Activated T-cell treated with anti-CD3 and anti-CD28 coated beads, Interleukin-2, amount 50 U/mL, for 24 hours (primary cell): ENCODE measurements at regions not wholly inside any gene's neighbourhood (a gene's known extent, or its start where the extent isn't known, plus 50 kb on each side); places are given as distances from the start of the nearest gene placed in this dataset.

ENCODE experiments used
- DNase-seq: peaks from one replicate; pipeline ENCODE4 v3.0.0-alpha.2; 2020
- H3K27ac Mint-ChIP-seq: 2 replicates; pipeline ENCODE4 v1.8.0; 2020; ENCODE audit warnings: mild to moderate bottlenecking, mixed read lengths
- H3K27me3 Mint-ChIP-seq: 2 replicates; pipeline ENCODE4 v1.8.0; 2020; ENCODE audit warnings: mixed read lengths
- H3K36me3 Mint-ChIP-seq: 2 replicates; pipeline ENCODE4 v1.8.0; 2020; ENCODE audit warnings: low read depth, mixed read lengths
- H3K4me1 Mint-ChIP-seq: 2 replicates; pipeline ENCODE4 v1.8.0; 2020; ENCODE audit warnings: low read depth, mixed read lengths
- H3K4me3 Mint-ChIP-seq: 2 replicates; pipeline ENCODE4 v1.8.0; 2020; ENCODE audit warnings: mild to moderate bottlenecking, moderate library complexity, mixed read lengths
- H3K9me3 Mint-ChIP-seq: 2 replicates; pipeline ENCODE4 v1.8.0; 2020; ENCODE audit warnings: mixed read lengths

DNA sequence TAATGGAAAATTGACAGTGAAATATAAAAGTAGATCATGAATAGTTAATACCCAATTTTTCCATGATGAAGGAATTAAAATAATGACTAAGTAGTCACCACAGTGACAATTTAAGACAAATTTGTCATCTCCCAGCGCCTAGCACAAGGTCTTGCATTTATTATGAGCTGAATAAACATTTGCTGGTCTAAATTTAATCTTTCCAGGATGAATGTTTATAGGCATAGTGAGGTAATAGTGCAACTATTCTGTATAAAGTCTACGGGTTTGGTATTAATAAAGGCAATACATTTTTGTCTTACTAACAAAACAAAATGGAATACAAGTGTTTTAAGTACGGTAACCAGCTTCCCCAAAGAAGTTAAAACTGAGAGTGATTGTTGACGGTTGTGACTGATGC is 209.3 kb downstream of the CD47 start:
- Mint-ChIP-seq H3K4me1 (peaks cover 9% of the 10 kb centered on the region), H3K4me3 (no peak overlapping the region), H3K36me3 (no peaks in the 10 kb centered on the region), H3K27ac (no peak overlapping the region), H3K27me3 (no peaks in the 10 kb centered on the region), H3K9me3 (no peaks in the 10 kb centered on the region)
- no peak for DNase-seq

DNA sequence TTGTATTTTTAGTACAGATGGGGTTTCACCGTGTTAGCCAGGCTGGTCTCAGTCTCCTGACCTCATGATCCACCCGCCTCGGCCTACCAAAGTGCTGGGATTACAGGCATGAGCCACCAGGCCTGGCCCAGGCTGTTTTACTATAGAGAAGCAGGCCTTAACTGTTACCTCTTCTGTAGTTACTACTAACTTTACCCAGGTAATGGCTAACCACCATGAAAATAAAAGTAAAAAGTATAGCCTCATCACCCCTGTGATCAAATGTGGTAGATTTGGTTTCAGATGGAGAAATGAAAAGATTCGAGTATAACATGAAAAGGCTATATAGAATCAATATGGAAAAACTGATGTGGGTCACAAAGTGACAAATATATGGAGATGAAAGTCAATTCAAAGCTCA is 210.1 kb downstream of the CD47 start:
- Mint-ChIP-seq H3K4me1 (peaks cover 9% of the 10 kb centered on the region), H3K27ac (no peak overlapping the region), H3K27me3 (no peaks in the 10 kb centered on the region), H3K36me3 (no peaks in the 10 kb centered on the region), H3K9me3 (no peaks in the 10 kb centered on the region), H3K4me3 (no peak overlapping the region)
- DNase-seq: no peak

DNA sequence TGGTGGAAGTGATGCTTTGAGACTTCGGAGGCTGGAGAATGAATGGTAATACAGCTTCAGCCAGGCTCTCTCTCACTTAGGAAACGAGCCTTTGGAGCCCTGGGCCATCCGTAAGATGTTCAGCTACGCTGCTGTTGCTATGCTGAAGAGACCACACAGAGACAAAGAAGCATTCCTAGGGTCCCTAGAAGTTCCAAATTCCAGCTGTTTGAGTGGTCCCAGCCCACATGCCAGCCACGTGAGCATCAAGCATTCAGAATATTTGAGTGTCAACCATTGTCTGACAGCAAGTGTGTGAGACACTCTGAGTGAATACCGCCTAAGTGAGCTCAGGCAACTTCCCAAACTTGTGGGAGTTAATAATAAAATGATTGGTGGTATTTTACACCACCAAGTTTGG is 212.9 kb downstream of the CD47 start:
- H3K27ac Mint-ChIP-seq: no peak overlapping the region
- H3K4me3 Mint-ChIP-seq: no peak overlapping the region
- no peaks in the 10 kb centered on the region for H3K9me3 Mint-ChIP-seq
- H3K27me3 Mint-ChIP-seq: no peaks in the 10 kb centered on the region
- DNase-seq: no peak
- no peaks in the 10 kb centered on the region for H3K36me3 Mint-ChIP-seq
- H3K4me1 Mint-ChIP-seq: peaks cover 9% of the 10 kb centered on the region

DNA sequence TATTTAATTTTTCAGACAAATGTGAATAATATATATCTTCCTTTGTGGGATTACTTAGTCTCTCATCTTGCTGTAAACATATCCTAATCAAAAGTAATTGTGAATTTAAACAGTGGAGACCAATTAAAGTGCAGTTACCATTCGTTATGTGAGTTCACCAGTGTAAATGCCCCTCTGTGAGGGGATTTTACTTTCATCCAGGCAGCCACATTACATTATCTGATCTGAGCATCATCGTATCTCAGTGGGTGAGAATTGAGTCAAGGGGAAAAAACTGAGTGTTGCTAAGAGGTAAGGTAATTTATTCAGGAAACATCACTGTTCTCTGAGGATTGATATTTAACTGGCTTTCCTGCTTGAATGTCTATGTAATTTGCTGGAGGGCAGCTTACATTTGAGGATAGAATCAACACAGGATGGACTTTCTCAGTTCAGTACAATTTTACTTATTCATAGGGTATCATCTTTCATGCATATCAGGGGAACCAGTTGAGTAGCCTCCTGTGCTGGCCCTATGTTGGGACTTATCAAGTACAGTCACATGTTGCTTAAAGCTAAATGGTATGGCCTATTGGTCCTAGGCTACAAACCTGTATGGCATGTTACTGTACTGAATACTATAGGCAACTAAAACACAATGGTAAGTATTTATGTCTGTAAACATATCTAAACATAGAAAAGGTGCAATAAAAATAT is 219.7 kb downstream of the CD47 start:
- Mint-ChIP-seq H3K27ac (peak overlapping the region; percentile 56), H3K27me3 (peaks cover 23% of the 10 kb centered on the region), H3K4me3 (no peak overlapping the region), H3K9me3 (peaks cover 2% of the 10 kb centered on the region), H3K4me1 (peaks cover 18% of the 10 kb centered on the region), H3K36me3 (no peaks in the 10 kb centered on the region)
- DNase-seq: no peak

DNA sequence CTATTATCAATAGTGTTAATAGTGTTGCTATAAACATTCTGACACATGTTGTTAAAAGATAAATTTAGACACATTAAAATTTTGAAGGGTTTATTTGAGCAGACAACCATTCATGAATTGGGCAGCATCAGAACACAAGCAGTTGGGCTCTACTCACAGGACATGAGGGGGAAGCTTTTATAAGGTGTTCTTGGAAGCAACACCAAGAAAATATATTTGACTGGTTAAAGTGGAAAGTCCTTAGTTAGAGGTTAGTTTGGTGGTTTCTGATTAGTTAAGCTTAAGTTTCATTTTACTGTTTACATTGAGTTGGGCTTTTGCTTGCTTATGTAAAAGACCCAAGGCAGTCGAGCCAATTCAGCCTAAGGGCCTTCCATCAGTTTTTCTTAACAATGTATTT is 220.7 kb downstream of the CD47 start:
- Mint-ChIP-seq H3K27ac (no peak overlapping the region), H3K4me1 (peaks cover 18% of the 10 kb centered on the region), H3K27me3 (peaks cover 26% of the 10 kb centered on the region), H3K9me3 (peaks cover 2% of the 10 kb centered on the region), H3K4me3 (no peak overlapping the region), H3K36me3 (no peaks in the 10 kb centered on the region)
- DNase-seq: no peak

DNA sequence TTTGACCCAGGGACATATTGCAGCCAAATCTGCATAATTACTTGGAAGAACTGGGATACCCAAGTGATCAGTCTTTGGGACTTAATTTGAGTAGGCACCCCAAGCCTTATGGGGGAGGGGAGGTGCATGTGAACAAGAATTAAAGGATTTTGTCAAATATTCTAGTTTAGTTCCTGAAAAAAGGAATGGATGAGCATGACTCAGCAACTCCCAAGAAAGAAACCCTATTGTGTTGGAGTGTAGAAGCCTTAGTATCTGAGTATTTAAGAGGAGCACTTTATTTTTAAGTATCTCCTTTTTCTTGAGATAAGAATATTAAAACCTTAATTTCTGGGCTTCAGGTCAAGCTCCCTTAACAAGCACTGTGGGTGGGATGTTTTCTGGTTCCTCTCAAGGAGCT is 222.4 kb downstream of the CD47 start:
- H3K27me3 Mint-ChIP-seq: peaks cover 26% of the 10 kb centered on the region
- H3K9me3 Mint-ChIP-seq: peaks cover 2% of the 10 kb centered on the region
- DNase-seq: no peak
- peaks cover 18% of the 10 kb centered on the region for H3K4me1 Mint-ChIP-seq
- no peak overlapping the region for H3K27ac Mint-ChIP-seq
- H3K36me3 Mint-ChIP-seq: no peaks in the 10 kb centered on the region
- H3K4me3 Mint-ChIP-seq: no peak overlapping the region

DNA sequence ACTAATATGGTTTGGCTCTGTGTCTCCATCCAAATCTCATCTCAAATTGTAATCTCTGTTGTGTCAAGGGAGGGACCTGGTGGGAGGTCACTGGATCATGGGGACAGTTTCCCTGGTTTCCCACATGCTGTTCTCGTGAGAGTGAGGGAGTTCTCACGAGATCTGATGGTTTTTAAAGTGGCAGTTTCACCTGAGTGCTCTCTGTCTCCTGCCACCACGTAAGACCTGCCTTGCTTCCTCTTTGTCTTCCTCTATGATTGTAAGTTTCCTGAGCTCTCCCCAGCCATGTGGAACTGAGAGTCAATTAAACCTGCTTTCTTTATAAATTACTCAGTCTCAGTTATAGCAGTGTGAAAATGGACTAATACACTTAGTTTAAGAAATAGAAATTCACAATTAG is 228.9 kb downstream of the CD47 start:
- Mint-ChIP-seq H3K9me3 (no peaks in the 10 kb centered on the region), H3K4me3 (no peak overlapping the region), H3K4me1 (peaks cover 2% of the 10 kb centered on the region), H3K27ac (no peak overlapping the region), H3K27me3 (peaks cover 11% of the 10 kb centered on the region), H3K36me3 (no peaks in the 10 kb centered on the region)
- DNase-seq: no peak

DNA sequence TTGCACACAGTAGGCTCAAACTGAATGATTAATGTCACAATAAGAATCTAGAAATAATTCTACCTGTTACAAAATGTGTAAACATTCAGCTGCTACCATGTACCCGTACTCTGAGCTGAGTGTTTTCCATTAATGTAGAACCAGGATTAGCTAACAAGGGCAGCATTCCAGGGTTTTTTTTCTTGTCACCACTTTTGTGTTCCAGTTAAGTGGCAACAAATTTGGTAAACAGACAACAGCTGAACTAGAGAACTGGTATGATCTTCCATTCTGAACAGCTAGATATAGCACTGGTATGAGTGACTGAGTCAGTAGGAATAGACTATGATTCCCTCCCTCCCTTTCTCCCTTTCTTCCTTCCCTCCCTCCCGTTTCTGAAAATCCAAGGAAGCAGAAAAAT is 229.4 kb downstream of the CD47 start:
- no peaks in the 10 kb centered on the region for H3K9me3 Mint-ChIP-seq
- H3K36me3 Mint-ChIP-seq: no peaks in the 10 kb centered on the region
- H3K4me3 Mint-ChIP-seq: no peak overlapping the region
- H3K4me1 Mint-ChIP-seq: peaks cover 2% of the 10 kb centered on the region
- no peak overlapping the region for H3K27ac Mint-ChIP-seq
- DNase-seq: no peak
- peaks cover 6% of the 10 kb centered on the region for H3K27me3 Mint-ChIP-seq
